ENCODE measurements at regions not wholly inside any gene's neighbourhood (a gene's known extent, or its start where the extent isn't known, plus 50 kb on each side); places are given as distances from the start of the nearest gene placed in this dataset.

DNA sequence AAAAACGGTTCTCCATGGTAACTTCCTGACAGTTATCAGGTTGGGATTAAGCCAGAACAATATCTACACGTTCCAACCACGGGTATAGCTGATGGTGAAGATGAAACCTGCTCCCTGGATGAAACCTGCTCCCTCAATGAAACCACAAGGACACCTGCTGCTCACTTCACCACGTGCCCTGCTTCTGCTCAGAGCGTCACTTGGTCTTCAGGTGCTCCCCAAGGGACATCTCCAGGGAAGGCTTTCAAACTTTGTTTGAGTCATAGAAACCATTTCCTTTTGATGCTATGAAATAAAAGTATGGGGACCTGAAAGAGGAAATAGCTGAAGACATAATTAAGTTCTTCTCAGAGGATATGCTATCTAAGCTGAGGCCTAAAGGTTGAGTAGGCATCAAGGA is 242.4 kb downstream of the MED10 start:
- TF ChIP-seq, protein P1, sequence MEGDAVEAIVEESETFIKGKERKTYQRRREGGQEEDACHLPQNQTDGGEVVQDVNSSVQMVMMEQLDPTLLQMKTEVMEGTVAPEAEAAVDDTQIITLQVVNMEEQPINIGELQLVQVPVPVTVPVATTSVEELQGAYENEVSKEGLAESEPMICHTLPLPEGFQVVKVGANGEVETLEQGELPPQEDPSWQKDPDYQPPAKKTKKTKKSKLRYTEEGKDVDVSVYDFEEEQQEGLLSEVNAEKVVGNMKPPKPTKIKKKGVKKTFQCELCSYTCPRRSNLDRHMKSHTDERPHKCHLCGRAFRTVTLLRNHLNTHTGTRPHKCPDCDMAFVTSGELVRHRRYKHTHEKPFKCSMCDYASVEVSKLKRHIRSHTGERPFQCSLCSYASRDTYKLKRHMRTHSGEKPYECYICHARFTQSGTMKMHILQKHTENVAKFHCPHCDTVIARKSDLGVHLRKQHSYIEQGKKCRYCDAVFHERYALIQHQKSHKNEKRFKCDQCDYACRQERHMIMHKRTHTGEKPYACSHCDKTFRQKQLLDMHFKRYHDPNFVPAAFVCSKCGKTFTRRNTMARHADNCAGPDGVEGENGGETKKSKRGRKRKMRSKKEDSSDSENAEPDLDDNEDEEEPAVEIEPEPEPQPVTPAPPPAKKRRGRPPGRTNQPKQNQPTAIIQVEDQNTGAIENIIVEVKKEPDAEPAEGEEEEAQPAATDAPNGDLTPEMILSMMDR (conservative IDR thresholded peaks at IDR 0.05 in 1 of 2, IDR thresholded peaks at IDR 0.05 in 1 of 2; ENCODE audit: extremely low read depth in 1 of 2, insufficient read depth in 1 of 2, low read depth in 1 of 2, low read length in 2 of 2): no peak
- TF ChIP-seq EZH2 (IDR thresholded peaks at IDR 0.05; ENCODE audit: borderline replicate concordance, low read length): no peak

All from mammary epithelial cell (primary cell).